Right renal pelvis (tissue), 4 donors: ENCODE measurements at regions not wholly inside any gene's neighbourhood (a gene's known extent, or its start where the extent isn't known, plus 50 kb on each side); places are given as distances from the start of the nearest gene placed in this dataset.
"Not testable (repeated sequence)": the region's sequence is repeated elsewhere in the genome, so short reads cannot be mapped to it uniquely, and the experiment has no call there.

Experiments used
- DNase-seq, 4 donors: peaks; one replicate each; pipeline ENCODE4 v3.0.0-alpha.2; 2013; ENCODE audit warnings: low read depth in 4 of 4, low spot score in 3 of 4, missing footprints in 1 of 4

- no peak for DNase-seq
Observed at GRCh38 chr20:40848096-40848495, 159.1 kb upstream of the MAFB start.

DNA sequence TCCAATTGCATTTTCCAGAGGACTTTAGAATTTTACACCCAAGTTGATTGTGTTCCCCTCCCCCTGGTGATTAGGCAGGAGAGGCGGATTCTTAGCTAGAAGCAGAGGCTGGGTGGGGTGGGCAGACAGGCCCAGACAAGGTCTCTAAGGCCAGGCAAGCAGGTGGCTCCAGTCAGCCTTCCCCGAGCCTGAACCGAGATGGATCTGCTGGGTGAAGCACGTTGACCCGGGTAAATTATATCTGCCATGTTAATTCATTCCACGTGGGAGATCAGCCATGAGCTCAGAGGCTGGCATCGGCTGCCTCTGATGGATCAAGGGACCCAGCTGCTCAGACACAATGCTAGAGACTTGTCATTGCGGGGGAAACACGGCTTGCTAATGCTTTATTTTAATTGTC lies 159.5 kb upstream of the MAFB start:
- peak; percentile 16 to 52 (median 29) for DNase-seq

GRCh38 chr20:40849456-40849855 lies 160.4 kb upstream of the MAFB start:
- no peak for DNase-seq

GRCh38 chr20:40851051-40851450 lies 162.0 kb upstream of the MAFB start:
- no peak for DNase-seq

DNA sequence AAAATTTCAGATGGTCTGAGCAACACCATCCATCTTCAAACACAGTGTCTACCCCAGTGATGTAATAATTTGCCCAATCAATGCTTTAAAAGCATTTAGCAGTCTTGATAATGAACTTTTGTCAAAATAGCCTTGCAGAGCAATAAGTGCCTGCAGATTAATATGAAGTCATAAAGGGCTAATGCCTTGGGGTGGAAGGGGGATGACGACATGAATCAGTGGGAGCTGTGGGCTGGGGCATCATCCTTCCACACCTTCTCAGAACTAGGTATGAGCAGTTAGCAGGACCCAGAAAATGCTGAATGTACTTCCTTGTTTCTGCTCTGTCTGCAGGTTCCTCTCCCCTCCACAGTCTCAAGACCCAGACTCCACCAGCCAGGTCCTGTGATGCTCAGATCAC lies 166.2 kb upstream of the MAFB start:
- no peak for DNase-seq

- DNase-seq, result no peak
Observed at GRCh38 chr20:40856653-40857052, 167.6 kb upstream of the MAFB start.

- DNase-seq, result no peak
Observed at GRCh38 chr20:40860487-40860902, 168.1 kb upstream of the TOP1 start.

GRCh38 chr20:40861427-40862008 lies 167.1 kb upstream of the TOP1 start:
- no peak for DNase-seq

- DNase-seq, result no peak
Observed at GRCh38 chr20:40863355-40863919, 165.2 kb upstream of the TOP1 start.

DNA sequence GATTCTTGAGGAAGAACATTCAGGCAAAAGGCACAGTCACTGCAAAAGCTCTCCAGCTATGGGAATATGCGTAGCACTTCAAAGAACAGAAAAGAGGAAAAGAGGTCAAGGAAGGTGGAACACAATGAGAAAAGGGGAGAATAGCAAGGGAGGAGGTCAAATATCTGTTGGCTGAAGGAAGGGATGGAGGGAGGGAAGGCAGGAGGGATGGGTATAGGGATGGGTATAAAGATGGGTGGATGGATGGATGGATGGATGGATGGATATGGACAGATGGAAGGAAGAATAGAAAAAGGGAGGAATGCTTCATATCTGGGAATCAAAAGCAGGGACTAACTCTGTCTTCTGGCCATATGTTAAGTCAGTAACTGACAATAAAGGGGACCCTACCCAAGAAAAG lies 164.2 kb upstream of the TOP1 start:
- no peak for DNase-seq

GRCh38 chr20:40865095-40865494 lies 163.5 kb upstream of the TOP1 start:
- no peak for DNase-seq

DNA sequence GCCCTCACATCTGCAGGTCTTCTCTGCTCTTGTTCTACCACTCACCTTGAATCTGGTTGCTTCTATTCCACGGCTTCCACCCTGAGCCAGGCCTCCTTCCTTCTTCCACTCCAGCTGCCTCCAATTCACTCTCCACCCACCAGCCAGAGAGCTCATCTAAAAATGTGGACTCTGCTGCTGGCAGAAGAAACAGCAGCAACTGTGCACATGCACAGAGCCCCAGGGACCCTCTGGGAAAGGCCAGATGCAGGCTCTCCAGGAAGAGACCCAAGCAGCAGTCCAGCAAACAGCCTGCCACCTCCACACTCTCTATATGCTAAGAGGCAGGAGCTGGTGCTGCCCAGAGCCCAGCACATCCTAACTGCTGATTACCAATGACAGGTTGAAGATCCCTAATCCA lies 162.6 kb upstream of the TOP1 start:
- DNase-seq, result no peak

- DNase-seq, result peak in 3 of 4 donors; percentile 32 to 50 (median 36)
Observed at GRCh38 chr20:40868551-40869217, 159.9 kb upstream of the TOP1 start.

DNA sequence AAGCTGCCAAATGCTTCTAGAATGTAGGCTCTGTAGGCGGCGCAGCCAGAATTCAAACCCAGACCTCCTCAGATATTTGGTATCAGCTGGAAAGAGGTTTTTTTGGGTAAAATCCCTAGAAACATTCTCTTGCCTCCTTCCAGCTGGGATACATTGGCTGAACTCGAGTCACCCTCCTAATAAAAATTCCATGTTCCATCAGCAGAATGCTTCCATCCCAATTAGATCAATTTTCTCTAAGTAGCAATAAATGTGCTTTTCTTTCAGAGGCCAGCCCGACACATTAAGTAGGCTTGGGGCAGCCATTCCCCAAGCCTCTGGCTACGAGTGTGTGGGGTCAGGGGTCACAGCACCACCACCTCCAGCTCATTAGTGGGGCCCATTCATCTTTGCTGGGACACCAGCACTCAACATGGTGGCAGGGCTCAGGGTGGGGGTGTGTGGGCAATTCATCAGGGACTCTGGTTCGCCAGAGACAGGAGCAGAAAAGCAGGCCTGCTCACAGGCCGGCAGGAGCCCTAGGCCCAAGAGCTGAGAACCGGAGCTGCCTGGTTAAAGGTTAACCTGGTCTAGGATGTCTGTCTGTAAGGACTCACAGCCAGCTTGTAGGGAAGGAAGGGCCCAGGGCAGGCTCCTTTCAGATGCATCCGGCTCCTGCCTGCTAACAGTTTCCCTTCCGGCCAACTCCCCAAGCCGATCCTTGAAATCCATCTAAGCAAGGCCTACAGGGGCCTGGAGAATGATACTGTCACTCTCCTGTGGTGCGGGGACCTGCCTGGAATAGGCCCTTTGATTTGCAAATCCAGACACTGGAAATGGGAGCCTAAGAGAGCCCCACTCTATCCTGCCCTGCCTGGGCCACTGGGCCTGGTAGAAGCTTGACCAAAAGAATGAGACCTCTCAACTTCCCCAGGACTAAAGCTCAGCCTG lies 159.1 kb upstream of the TOP1 start:
- peak in 1 of 4 donors; percentile 10 for DNase-seq

DNA sequence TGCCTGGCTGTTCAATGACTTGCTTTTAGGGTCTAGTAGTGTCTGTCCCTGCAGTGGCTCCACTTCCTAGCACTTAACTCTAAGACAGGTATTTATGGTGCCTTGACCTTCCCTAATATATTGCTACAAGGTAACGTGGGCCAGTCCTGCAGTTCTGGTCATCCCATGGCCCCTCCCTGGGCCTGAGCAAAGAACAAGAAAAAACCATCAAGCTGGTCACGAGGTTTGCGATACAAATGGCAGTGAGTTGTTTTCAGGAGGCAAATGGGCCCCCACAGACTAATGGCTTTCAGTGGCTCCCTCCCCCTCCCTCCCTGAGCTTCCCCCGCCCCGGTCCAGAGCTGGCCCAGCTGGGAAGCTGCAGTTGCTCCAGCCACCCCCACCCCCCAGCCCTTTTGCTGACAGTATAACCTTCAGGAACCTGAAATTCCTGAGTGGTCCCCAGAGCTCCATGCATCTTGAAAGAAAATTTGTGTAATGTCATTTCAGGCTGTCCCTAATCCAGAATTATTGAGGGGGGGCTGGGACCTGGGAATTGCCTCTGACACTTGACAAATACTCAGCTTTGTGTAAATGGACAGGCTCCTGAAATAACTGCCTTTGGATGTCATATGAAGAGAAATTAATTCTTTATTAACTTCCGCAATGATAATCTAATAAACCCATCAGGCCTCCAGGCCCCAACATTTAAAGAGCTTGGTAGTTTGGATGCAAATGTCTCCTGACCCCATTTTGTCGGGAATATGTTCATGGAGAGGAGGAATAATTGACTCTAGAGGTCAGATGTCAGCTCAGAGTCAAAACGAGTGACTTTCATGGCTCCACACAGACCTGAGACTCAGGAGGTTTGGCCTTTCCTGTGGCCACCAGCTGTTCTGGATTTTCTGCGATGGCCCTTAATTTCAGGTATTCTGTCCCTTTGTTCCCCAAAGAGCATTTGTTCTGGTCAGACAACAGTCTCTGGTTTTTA lies 153.2 kb upstream of the TOP1 start:
- DNase-seq, result peak in 3 of 4 donors; percentile 32 to 65 (median 65)

GRCh38 chr20:40878099-40878498 lies 150.5 kb upstream of the TOP1 start:
- not testable (repeated sequence) for DNase-seq

DNA sequence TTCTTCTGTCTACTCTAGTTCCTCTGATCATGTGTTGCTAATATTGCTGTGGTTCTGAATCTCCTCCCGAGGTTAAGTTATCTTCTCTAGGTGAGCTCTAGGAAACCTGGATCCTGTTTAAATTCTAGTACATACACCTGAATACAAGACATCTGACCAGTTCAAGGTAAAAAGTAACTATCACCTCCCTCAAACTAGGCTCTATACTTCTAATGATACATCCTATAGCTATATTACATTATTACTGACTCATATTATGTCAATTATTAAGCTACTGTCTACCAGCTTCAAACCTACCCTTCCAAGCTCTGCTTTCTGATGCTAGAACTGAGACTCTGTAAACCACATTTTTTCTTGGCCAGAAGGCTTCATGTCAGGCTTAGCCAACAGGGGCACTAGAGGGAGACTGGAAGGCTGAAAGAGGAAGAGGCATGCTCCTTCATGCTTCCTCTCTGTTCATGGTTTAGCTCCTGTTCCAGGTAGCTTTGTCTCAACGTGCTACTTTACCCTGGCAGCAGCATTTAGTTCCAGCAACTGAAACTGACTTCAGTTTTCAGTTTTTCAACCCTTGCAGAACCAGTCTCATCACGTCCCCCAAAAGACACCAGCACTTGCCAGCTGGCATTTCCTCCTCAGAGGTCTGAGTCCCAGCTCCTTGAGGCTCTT lies 148.4 kb upstream of the TOP1 start:
- no peak for DNase-seq

DNA sequence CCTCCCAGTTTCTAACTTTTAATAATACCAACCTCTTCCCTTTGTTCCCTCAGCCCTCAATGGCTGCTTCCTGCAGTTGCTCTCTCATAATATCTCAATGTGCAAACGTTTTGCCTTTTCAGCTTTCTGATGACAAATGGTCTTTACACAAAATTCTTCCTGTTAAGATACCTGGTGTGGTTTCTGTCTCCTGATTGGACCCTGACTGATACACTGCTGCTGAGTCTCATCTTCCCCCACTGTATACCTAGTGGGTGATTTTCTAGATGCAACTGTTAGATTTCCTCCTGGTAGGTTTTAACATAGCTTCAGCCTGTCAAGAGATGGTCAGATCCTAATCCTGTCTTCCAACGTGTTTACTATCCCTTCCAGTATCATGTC lies 147.9 kb upstream of the TOP1 start:
- DNase-seq, result no peak

GRCh38 chr20:40882152-40882551 lies 146.5 kb upstream of the TOP1 start:
- no peak for DNase-seq

DNA sequence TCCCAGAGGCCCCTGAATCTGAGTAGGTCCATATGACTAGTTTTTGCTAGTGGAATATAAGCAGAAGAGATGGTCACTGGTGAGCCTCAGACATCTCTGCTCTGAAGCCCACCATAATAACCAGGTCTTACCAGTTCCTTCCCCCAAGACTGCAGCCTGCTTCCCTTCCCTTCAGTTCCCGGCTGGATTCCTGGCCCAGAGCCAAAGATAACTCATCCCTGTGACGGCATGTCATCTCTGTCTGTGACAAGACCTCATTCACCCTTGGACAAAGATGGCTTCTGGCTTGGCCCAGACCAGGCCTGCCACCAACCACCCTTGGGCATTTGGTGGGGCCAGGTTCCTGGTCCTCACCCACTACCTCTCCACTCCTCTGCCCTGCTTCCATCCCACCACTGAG lies 145.5 kb upstream of the TOP1 start:
- DNase-seq, result no peak
